HepG2 (cell line): ENCODE measurements at regions not wholly inside any gene's neighbourhood (a gene's known extent, or its start where the extent isn't known, plus 50 kb on each side); places are given as distances from the start of the nearest gene placed in this dataset.

ENCODE experiments used
- ATAC-seq: fragments of 200-7000 bp; cut with Tn5 transposase; 3 replicates; pipeline ENCODE4 v1.9.1; 2020; ENCODE audit warnings: mild to moderate bottlenecking, moderate library complexity
- BruUV-seq: library from RNA; stranded (reverse); fragments of 400-500 nt; replicated peaks from 2 replicates; lab custom pipeline; 2021; lab: Mats Ljungman, UMichigan
- CTCF ChIA-PET: fragments of 300-600 bp; formaldehyde crosslinking; extraction: SDS; loops from one replicate; lab custom pipeline; 2021; ENCODE audit warnings: low total read pairs, inconsistent platforms, low intra/inter-chr PET ratio; lab: Yijun Ruan, JAX
- POLR2A ChIA-PET: fragments of 350-600 bp; sonication (Branson Sonifier 250); formaldehyde crosslinking; loops from one replicate; lab custom pipeline; 2020; ENCODE audit warnings: antibody characterized with exemption, inconsistent platforms; lab: Yijun Ruan, JAX
- DNase-seq: peaks from one replicate; pipeline ENCODE4 v3.0.0-alpha.2; 2015; ENCODE audit warnings: low spot score
- FAIRE-seq: peaks from 3 replicates; lab custom pipeline; 2011; peaks lifted over from hg19 to GRCh38; lab: Jason Lieb, UNC
- H2AFZ ChIP-seq: one replicate; pipeline ENCODE4 v1.6.1; 2011; ENCODE audit warnings: low read length, inconsistent platforms
- H3K27ac ChIP-seq: fragments of 300-600 bp; 3 replicates; pipeline ENCODE4 v1.8.0; 2011; ENCODE audit warnings: mixed run types, mild to moderate bottlenecking, mixed read lengths, low read length, inconsistent platforms; ENCODE audit not compliant: insufficient read depth; ENCODE audit errors: extremely low read length
- H3K27me3 ChIP-seq, 2 experiments: fragments of 200-600 bp in 1 of 2; 2 replicates in 1 of 2; 3 replicates in 1 of 2; pipeline versions ENCODE4 v1.6.0 to v1.8.0; 2011; ENCODE audit warnings: low read length in 2 of 2, mild to moderate bottlenecking in 2 of 2, moderate library complexity in 2 of 2, inconsistent platforms in 1 of 2; ENCODE audit not compliant: insufficient read depth in 2 of 2, control insufficient read depth in 1 of 2
- H3K36me3 ChIP-seq, 2 experiments: fragments of 200-600 bp in 1 of 2; replicated peaks in 1 of 2; 2 replicates in 1 of 2; 3 replicates in 1 of 2; pipeline versions ENCODE4 v1.5.1 to v1.8.0; 2011; ENCODE audit warnings: low read length in 2 of 2, inconsistent platforms in 1 of 2; ENCODE audit not compliant: insufficient read depth in 2 of 2, control insufficient read depth in 1 of 2
- H3K4me1 ChIP-seq: 2 replicates; pipeline ENCODE4 v1.5.1; 2012; ENCODE audit warnings: low read length, inconsistent platforms; ENCODE audit not compliant: insufficient read depth
- H3K4me2 ChIP-seq: 2 replicates; pipeline ENCODE4 v1.6.0; 2011; ENCODE audit warnings: low read depth, low read length, inconsistent platforms
- H3K4me3 ChIP-seq, 3 experiments: fragments of 200-600 bp in 1 of 3; sonication (generic), shearing (Covaris generic) in 1 of 3; replicated peaks in 1 of 3; 2 replicates each; pipeline ENCODE4 v1.5.1; 2011 to 2016; ENCODE audit warnings: low read length in 3 of 3, inconsistent platforms in 2 of 3, low read depth in 2 of 3, mild to moderate bottlenecking in 2 of 3, control low read depth in 1 of 3, mixed read lengths in 1 of 3; ENCODE audit not compliant: insufficient read depth in 1 of 3
- H3K79me2 ChIP-seq: one replicate; pipeline ENCODE4 v1.6.1; 2011; ENCODE audit warnings: low read length, inconsistent platforms; ENCODE audit not compliant: insufficient read depth
- H3K9ac ChIP-seq: 2 replicates; pipeline ENCODE4 v1.6.0; 2011; ENCODE audit warnings: mild to moderate bottlenecking, low read depth, low read length, inconsistent platforms; ENCODE audit not compliant: insufficient read depth
- H3K9me3 ChIP-seq: 2 replicates; pipeline ENCODE4 v1.5.1; 2012; ENCODE audit warnings: mild to moderate bottlenecking, low read length
- H4K20me1 ChIP-seq: 2 replicates; pipeline ENCODE4 v1.6.0; 2011; ENCODE audit warnings: inconsistent platforms, mild to moderate bottlenecking, low read length, moderate library complexity; ENCODE audit not compliant: insufficient read depth
- AHR ChIP-seq: IDR thresholded peaks from 2 replicates; pipeline ENCODE4 v1.6.1; 2018; ENCODE audit warnings: missing genetic modification reagents, missing compliant biosample characterization
- ASH2L ChIP-seq: fragments of 300-600, 200-600 bp; sonication (generic); IDR thresholded peaks from 2 replicates; pipeline ENCODE4 v1.7.0; 2017; ENCODE audit warnings: low read depth, mild to moderate bottlenecking, moderate library complexity, mixed read lengths, low read length; ENCODE audit not compliant: insufficient read length
- HDAC1 ChIP-seq: sonication (generic); formaldehyde crosslinking; IDR thresholded peaks from 2 replicates; pipeline ENCODE4 v1.5.1; 2020; ENCODE audit warnings: mild to moderate bottlenecking, missing genetic modification reagents
- MBNL3 ChIP-seq: fragments of 250-450 bp; sonication (Bioruptor Pico); conservative IDR thresholded peaks from 2 replicates; pipeline ENCODE4 v1.8.0; 2022; ENCODE audit warnings: mild to moderate bottlenecking, inconsistent platforms
- NAIF1 ChIP-seq: sonication (generic); formaldehyde crosslinking; IDR thresholded peaks from 2 replicates; pipeline ENCODE4 v1.5.0; 2020; ENCODE audit warnings: mild to moderate bottlenecking, missing genetic modification reagents, borderline replicate concordance
- NFKB2 ChIP-seq: sonication (generic); formaldehyde crosslinking; IDR thresholded peaks from 2 replicates; pipeline ENCODE4 v1.4.0; 2020; ENCODE audit warnings: missing genetic modification reagents, borderline replicate concordance
- ONECUT2 ChIP-seq: sonication (generic); formaldehyde crosslinking; IDR thresholded peaks from 2 replicates; pipeline ENCODE4 v1.4.0; 2020; ENCODE audit warnings: missing genetic modification reagents
- PHF8 ChIP-seq: sonication (generic); formaldehyde crosslinking; IDR thresholded peaks from 2 replicates; pipeline ENCODE4 v1.5.0; 2020; ENCODE audit warnings: missing genetic modification reagents
- SAFB2 ChIP-seq: sonication (generic); formaldehyde crosslinking; IDR thresholded peaks from 2 replicates; pipeline ENCODE4 v1.5.1; 2020; ENCODE audit warnings: missing genetic modification reagents, low read depth, mild to moderate bottlenecking, borderline replicate concordance
- ZNF512 ChIP-seq: sonication (generic); formaldehyde crosslinking; IDR thresholded peaks from 2 replicates; pipeline ENCODE4 v1.4.0; 2020; ENCODE audit warnings: mild to moderate bottlenecking, missing genetic modification reagents
- ZNF570 ChIP-seq: sonication (generic); formaldehyde crosslinking; IDR thresholded peaks from 2 replicates; pipeline ENCODE4 v1.4.0; 2020; ENCODE audit warnings: mild to moderate bottlenecking, missing genetic modification reagents, borderline replicate concordance
- ZNF883 ChIP-seq: sonication (generic); formaldehyde crosslinking; IDR thresholded peaks from 2 replicates; pipeline ENCODE4 v1.5.1; 2020; ENCODE audit warnings: mild to moderate bottlenecking, missing genetic modification reagents; ENCODE audit errors: not compliant biosample characterization
- WGBS: methylation state at CpG from one replicate; pipeline ENCODE4 v1.1.6; 2017; ENCODE audit warnings: low lambda C conversion rate; 5-methylcytosine and 5-hydroxymethylcytosine counted together
- in situ Hi-C: cut with HindIII; loops from 2 replicates; pipeline ENCODE4 v1.10.0; 2017; ENCODE audit warnings: low pct_unique_long_range_greater_than_20kb; ENCODE audit not compliant: extremely low pct_ligation_motif_present
- intact Hi-C: fragments of 100-400 bp; cut with micrococcal nuclease; formaldehyde crosslinking; loops from one replicate; pipeline ENCODE4 v1.10.0; 2022; ENCODE audit not compliant: unreplicated experiment
- TF ChIP-seq, protein P1 (sequence below): sonication (generic); formaldehyde crosslinking; IDR thresholded peaks from 2 replicates; pipeline ENCODE4 v1.5.0; 2020; ENCODE audit warnings: mild to moderate bottlenecking, low read depth, missing genetic modification reagents, borderline replicate concordance

DNA sequence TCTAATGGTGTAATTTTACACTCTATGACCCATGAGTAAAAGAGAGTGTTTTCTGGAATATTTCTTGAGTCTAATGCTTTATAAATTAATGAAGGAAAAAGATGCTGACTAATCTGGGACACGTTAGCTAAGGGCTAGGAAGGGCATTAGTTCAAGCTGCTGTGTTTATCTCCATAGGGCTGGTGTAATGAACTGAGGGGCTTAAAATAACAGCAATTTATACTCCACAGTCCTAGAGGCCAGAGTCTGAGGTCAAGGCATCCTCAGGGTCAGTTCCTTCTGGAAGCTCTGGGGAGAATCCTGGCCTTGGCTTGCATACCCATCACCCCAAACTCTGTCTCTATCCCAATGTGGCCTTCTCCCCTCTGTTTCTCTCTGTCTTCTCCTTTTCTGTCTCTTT lies 105.2 kb upstream of the PFKP start:
- no peak for TF ChIP-seq ZNF570 (CRISPR knock-in tag)
- no peak for TF ChIP-seq AHR
- TF ChIP-seq ZNF512 (CRISPR knock-in tag) = no peak
- TF ChIP-seq MBNL3 (CRISPR knock-in tag) = no peak
- TF ChIP-seq ONECUT2 = no peak
- no peak for TF ChIP-seq ZNF883
- no peak for TF ChIP-seq SAFB2 (CRISPR knock-in tag)
- no peak for TF ChIP-seq PHF8
- TF ChIP-seq NFKB2 (CRISPR knock-in tag) = no peak
- no peak for TF ChIP-seq NAIF1
- no peak for TF ChIP-seq HDAC1
- no peak for TF ChIP-seq ASH2L
- TF ChIP-seq, protein P1, sequence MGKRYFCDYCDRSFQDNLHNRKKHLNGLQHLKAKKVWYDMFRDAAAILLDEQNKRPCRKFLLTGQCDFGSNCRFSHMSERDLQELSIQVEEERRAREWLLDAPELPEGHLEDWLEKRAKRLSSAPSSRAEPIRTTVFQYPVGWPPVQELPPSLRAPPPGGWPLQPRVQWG (CRISPR knock-in tag) = no peak
- no peak for DNase-seq
- intact Hi-C loops (no loop called here), in situ Hi-C loops (no loop called here)
- H3K4me2 ChIP-seq = no peak overlapping the region
- H3K9me3 ChIP-seq = no peaks in the 10 kb centered on the region
- H3K4me1 ChIP-seq = peaks cover 20% of the 10 kb centered on the region
- BruUV-seq = no TSS peak
- ChIA-PET CTCF (no interaction called here), POLR2A (no interaction called here)
- H3K36me3 ChIP-seq = no peaks in the 10 kb centered on the region
- H3K79me2 ChIP-seq = no peaks in the 10 kb centered on the region
- H3K27me3 ChIP-seq = no peaks in the 10 kb centered on the region
- FAIRE-seq = no peak
- no peak overlapping the region for H2AFZ ChIP-seq
- H3K27ac ChIP-seq = no peak overlapping the region
- H3K4me3 ChIP-seq = no peak overlapping the region
- WGBS = 4% methylated on average over 1 of the region's 1 CpG
- no peak overlapping the region for H3K9ac ChIP-seq
- ATAC-seq = no peak
- H4K20me1 ChIP-seq = no peaks in the 10 kb centered on the region
